ENCODE measurements at regions not wholly inside any gene's neighbourhood (a gene's known extent, or its start where the extent isn't known, plus 50 kb on each side); places are given as distances from the start of the nearest gene placed in this dataset.

DNA sequence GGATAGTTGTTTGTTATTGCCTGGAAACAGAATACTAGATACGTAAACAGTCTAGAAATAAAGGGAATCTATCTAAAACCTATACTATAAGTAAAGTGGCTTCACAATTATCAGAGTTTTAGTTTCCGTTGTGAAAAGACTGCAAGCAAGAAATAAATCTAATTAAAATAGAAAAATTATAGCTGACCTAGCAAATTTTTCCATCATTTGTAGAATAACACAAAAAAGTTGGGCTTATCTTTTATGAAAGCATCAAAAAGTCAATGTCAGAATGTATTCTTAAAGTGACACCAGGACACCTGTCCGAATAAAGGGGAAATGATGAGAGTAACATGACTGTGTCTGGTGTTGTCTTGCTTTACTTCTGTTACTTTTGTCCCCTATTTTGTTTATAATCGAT is 1248.9 kb upstream of the MIR17HG start:
- no peak overlapping the region for H3K27ac ChIP-seq (ENCODE audit: extremely low read depth, low read depth, low read length)
- TF ChIP-seq, protein P1, sequence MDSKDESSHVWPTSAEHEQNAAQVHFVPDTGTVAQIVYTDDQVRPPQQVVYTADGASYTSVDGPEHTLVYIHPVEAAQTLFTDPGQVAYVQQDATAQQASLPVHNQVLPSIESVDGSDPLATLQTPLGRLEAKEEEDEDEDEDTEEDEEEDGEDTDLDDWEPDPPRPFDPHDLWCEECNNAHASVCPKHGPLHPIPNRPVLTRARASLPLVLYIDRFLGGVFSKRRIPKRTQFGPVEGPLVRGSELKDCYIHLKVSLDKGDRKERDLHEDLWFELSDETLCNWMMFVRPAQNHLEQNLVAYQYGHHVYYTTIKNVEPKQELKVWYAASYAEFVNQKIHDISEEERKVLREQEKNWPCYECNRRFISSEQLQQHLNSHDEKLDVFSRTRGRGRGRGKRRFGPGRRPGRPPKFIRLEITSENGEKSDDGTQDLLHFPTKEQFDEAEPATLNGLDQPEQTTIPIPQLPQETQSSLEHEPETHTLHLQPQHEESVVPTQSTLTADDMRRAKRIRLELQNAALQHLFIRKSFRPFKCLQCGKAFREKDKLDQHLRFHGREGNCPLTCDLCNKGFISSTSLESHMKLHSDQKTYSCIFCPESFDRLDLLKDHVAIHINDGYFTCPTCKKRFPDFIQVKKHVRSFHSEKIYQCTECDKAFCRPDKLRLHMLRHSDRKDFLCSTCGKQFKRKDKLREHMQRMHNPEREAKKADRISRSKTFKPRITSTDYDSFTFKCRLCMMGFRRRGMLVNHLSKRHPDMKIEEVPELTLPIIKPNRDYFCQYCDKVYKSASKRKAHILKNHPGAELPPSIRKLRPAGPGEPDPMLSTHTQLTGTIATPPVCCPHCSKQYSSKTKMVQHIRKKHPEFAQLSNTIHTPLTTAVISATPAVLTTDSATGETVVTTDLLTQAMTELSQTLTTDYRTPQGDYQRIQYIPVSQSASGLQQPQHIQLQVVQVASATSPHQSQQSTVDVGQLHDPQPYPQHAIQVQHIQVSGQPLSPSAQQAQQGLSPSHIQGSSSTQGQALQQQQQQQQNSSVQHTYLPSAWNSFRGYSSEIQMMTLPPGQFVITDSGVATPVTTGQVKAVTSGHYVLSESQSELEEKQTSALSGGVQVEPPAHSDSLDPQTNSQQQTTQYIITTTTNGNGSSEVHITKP (tag by site-specific recombination; IDR thresholded peaks at IDR 0.05): no peak
- no peak for TF ChIP-seq ZNF660 (tag by site-specific recombination; IDR thresholded peaks at IDR 0.05)
- TF ChIP-seq, protein P2, sequence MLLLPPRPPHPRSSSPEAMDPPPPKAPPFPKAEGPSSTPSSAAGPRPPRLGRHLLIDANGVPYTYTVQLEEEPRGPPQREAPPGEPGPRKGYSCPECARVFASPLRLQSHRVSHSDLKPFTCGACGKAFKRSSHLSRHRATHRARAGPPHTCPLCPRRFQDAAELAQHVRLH (tag by site-specific recombination; IDR thresholded peaks at IDR 0.05): no peak
- no peak for TF ChIP-seq ZNF404 (tag by site-specific recombination; IDR thresholded peaks at IDR 0.05)
- TF ChIP-seq WT1 (tag by site-specific recombination; IDR thresholded peaks at IDR 0.05): no peak
- TF ChIP-seq ZEB2 (tag by site-specific recombination; IDR thresholded peaks at IDR 0.05): no peak
- no peak for TF ChIP-seq ZNF555 (tag by site-specific recombination; conservative IDR thresholded peaks at IDR 0.05)
- no peak for TF ChIP-seq ZNF433 (tag by site-specific recombination; IDR thresholded peaks at IDR 0.05; ENCODE audit: low read depth)
- no peak for TF ChIP-seq ZNF174 (tag by site-specific recombination; IDR thresholded peaks at IDR 0.05)
- TF ChIP-seq KLF8 (tag by site-specific recombination; IDR thresholded peaks at IDR 0.05): no peak
- TF ChIP-seq ZNF202 (tag by site-specific recombination; IDR thresholded peaks at IDR 0.05; ENCODE audit: borderline replicate concordance): no peak
- no peak for TF ChIP-seq ZNF701 (tag by site-specific recombination; IDR thresholded peaks at IDR 0.05)
- no peak for TF ChIP-seq ZNF544 (tag by site-specific recombination; IDR thresholded peaks at IDR 0.05)
- no peak for TF ChIP-seq GLIS2 (tag by site-specific recombination; IDR thresholded peaks at IDR 0.05)
- no peak for TF ChIP-seq TRIM28 (IDR thresholded peaks at IDR 0.05; ENCODE audit: borderline replicate concordance, low read length)
- no peak for TF ChIP-seq ZNF239 (tag by site-specific recombination; IDR thresholded peaks at IDR 0.05)
- TF ChIP-seq ZNF776 (tag by site-specific recombination; IDR thresholded peaks at IDR 0.05; ENCODE audit: borderline replicate concordance): no peak
- no peak overlapping the region for H3K4me3 ChIP-seq (ENCODE audit: low read depth, low read length)
- no peaks in the 10 kb centered on the region for H3K4me1 ChIP-seq (ENCODE audit: control insufficient read depth, insufficient read depth, low read length)
- H3K36me3 ChIP-seq (ENCODE audit: control insufficient read depth in 2 of 2, insufficient read depth in 1 of 2, low read length in 2 of 2): no peaks in the 10 kb centered on the region
- POLR2A ChIA-PET: no interaction called here
- CTCF ChIA-PET: no interaction called here
- H3K9me3 ChIP-seq (ENCODE audit: control insufficient read depth, insufficient read depth, low read depth, low read length): no peaks in the 10 kb centered on the region

DNA sequence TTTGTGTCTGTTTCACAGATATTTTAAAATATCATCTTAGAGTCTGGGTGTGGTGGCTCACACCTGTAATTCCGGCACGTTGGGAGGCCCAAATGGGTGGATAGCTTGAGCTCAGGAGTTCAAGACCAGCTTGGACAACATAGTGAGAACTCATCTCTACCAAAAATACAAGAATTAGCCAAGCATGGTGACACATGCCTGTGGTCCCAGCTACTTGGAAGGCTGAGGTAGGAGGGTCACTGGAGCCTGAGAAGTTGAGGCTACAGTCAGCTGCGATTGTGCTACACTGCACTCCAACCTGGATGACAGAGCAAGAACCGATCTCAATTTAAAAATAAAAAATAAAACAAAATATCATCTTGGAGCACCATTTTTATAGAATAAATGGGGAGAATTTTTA is 1247.6 kb upstream of the MIR17HG start:
- Histone ChIP-seq H3K4me1 (ENCODE audit: control insufficient read depth, insufficient read depth, low read length) (no peaks in the 10 kb centered on the region), H3K9me3 (ENCODE audit: control insufficient read depth, insufficient read depth, low read depth, low read length) (no peaks in the 10 kb centered on the region), H3K4me3 (ENCODE audit: low read depth, low read length) (no peak overlapping the region), H3K36me3 (ENCODE audit: control insufficient read depth in 2 of 2, insufficient read depth in 1 of 2, low read length in 2 of 2) (no peaks in the 10 kb centered on the region), H3K27ac (ENCODE audit: extremely low read depth, low read depth, low read length) (no peak overlapping the region)
- TF ChIP-seq MZF1 (tag by site-specific recombination; IDR thresholded peaks at IDR 0.05; ENCODE audit: borderline replicate concordance) (no peak), ZNF157 (tag by site-specific recombination; IDR thresholded peaks at IDR 0.05) (no peak), HOXC10 (CRISPR knock-in tag; IDR thresholded peaks at IDR 0.05) (no peak), ZNF549 (tag by site-specific recombination; IDR thresholded peaks at IDR 0.05) (no peak)
- TF ChIP-seq, protein P3, sequence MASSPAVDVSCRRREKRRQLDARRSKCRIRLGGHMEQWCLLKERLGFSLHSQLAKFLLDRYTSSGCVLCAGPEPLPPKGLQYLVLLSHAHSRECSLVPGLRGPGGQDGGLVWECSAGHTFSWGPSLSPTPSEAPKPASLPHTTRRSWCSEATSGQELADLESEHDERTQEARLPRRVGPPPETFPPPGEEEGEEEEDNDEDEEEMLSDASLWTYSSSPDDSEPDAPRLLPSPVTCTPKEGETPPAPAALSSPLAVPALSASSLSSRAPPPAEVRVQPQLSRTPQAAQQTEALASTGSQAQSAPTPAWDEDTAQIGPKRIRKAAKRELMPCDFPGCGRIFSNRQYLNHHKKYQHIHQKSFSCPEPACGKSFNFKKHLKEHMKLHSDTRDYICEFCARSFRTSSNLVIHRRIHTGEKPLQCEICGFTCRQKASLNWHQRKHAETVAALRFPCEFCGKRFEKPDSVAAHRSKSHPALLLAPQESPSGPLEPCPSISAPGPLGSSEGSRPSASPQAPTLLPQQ (tag by site-specific recombination; IDR thresholded peaks at IDR 0.05): no peak
- TF ChIP-seq, protein P4, sequence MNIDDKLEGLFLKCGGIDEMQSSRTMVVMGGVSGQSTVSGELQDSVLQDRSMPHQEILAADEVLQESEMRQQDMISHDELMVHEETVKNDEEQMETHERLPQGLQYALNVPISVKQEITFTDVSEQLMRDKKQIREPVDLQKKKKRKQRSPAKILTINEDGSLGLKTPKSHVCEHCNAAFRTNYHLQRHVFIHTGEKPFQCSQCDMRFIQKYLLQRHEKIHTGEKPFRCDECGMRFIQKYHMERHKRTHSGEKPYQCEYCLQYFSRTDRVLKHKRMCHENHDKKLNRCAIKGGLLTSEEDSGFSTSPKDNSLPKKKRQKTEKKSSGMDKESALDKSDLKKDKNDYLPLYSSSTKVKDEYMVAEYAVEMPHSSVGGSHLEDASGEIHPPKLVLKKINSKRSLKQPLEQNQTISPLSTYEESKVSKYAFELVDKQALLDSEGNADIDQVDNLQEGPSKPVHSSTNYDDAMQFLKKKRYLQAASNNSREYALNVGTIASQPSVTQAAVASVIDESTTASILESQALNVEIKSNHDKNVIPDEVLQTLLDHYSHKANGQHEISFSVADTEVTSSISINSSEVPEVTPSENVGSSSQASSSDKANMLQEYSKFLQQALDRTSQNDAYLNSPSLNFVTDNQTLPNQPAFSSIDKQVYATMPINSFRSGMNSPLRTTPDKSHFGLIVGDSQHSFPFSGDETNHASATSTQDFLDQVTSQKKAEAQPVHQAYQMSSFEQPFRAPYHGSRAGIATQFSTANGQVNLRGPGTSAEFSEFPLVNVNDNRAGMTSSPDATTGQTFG (tag by site-specific recombination; IDR thresholded peaks at IDR 0.05; ENCODE audit: borderline replicate concordance): no peak
- TF ChIP-seq, protein P5, sequence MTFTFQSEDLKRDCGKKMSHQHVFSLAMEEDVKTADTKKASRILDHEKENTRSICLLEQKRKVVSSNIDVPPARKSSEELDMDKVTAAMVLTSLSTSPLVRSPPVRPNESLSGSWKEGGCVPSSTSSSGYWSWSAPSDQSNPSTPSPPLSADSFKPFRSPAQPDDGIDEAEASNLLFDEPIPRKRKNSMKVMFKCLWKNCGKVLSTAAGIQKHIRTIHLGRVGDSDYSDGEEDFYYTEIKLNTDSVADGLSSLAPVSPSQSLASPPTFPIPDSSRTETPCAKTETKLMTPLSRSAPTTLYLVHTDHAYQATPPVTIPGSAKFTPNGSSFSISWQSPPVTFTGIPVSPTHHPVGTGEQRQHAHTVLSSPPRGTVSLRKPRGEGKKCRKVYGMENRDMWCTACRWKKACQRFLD (tag by site-specific recombination; IDR thresholded peaks at IDR 0.05): no peak
- TF ChIP-seq, protein P6, sequence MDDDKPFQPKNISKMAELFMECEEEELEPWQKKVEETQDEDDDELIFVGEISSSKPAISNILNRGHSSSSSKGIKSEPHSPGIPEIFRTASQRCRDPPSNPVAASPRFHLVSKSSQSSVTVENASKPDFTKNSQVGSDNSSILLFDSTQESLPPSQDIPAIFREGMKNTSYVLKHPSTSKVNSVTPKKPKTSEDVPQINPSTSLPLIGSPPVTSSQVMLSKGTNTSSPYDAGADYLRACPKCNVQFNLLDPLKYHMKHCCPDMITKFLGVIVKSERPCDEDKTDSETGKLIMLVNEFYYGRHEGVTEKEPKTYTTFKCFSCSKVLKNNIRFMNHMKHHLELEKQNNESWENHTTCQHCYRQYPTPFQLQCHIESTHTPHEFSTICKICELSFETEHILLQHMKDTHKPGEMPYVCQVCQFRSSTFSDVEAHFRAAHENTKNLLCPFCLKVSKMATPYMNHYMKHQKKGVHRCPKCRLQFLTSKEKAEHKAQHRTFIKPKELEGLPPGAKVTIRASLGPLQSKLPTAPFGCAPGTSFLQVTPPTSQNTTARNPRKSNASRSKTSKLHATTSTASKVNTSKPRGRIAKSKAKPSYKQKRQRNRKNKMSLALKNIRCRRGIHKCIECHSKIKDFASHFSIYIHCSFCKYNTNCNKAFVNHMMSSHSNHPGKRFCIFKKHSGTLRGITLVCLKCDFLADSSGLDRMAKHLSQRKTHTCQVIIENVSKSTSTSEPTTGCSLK (tag by site-specific recombination; IDR thresholded peaks at IDR 0.05): no peak
- ChIA-PET POLR2A (no interaction called here), CTCF (no interaction called here)

All from HEK293 (cell line).